SU-DHL-6 (cell line): ENCODE measurements at regions not wholly inside any gene's neighbourhood (a gene's known extent, or its start where the extent isn't known, plus 50 kb on each side); places are given as distances from the start of the nearest gene placed in this dataset.

ENCODE experiments used
- CTCF ChIP-seq: fragments of 200-600 bp; sonication (generic); IDR thresholded peaks from one replicate; pipeline ENCODE4 v1.5.1; 2017; ENCODE audit warnings: antibody characterized with exemption, mild to moderate bottlenecking, low read length, moderate library complexity; ENCODE audit not compliant: insufficient read depth, poor library complexity, severe bottlenecking
- EZH2phosphoT487 ChIP-seq: fragments of 200-600 bp; sonication (generic), shearing (Covaris generic); conservative IDR thresholded peaks from 2 replicates; pipeline ENCODE4 v1.6.1; 2018; ENCODE audit warnings: mild to moderate bottlenecking, antibody characterized with exemption, low read length, moderate library complexity, mixed read lengths

DNA sequence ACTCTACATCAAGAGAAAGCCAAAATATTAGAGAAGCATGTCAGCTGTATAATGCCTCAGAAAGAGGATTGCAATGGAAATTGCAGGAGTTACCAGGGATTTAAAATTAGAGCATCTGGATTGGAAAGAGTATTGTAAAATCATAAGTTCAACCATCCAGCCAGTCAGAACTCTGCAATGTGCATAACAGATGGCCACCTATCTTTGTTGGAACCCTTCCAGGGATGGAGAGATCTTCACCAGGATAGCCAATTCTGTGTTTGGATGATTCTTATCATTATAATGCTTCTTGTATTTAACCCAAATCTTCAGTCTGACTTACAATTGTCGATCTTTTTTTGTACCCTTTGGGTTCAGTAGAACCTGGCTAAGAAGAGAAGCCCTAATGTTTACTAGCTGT, 164.4 kb downstream of the TLR4 start:
- TF ChIP-seq CTCF (no peak), EZH2phosphoT487 (no peak)
